Endothelial cell (in vitro differentiated cells): ENCODE measurements at regions not wholly inside any gene's neighbourhood (a gene's known extent, or its start where the extent isn't known, plus 50 kb on each side); places are given as distances from the start of the nearest gene placed in this dataset.

ENCODE experiments used
- DNase-seq: peaks from one replicate; pipeline ENCODE4 v3.0.0; 2021; ENCODE audit warnings: low spot score
- H3K27ac Mint-ChIP-seq: one replicate; pipeline ENCODE4 v1.8.0; 2021; ENCODE audit warnings: mixed read lengths, inconsistent platforms; ENCODE audit not compliant: unreplicated experiment
- H3K27me3 Mint-ChIP-seq: one replicate; pipeline ENCODE4 v1.8.0; 2021; ENCODE audit warnings: mild to moderate bottlenecking, moderate library complexity, mixed read lengths, inconsistent platforms; ENCODE audit not compliant: unreplicated experiment
- H3K36me3 Mint-ChIP-seq: one replicate; pipeline ENCODE4 v1.8.0; 2021; ENCODE audit warnings: mild to moderate bottlenecking, low read depth, mixed read lengths, inconsistent platforms; ENCODE audit not compliant: unreplicated experiment
- H3K4me1 Mint-ChIP-seq: one replicate; pipeline ENCODE4 v1.8.0; 2021; ENCODE audit warnings: mild to moderate bottlenecking, mixed read lengths, inconsistent platforms; ENCODE audit not compliant: unreplicated experiment
- H3K4me3 Mint-ChIP-seq: one replicate; pipeline ENCODE4 v1.8.0; 2021; ENCODE audit warnings: mild to moderate bottlenecking, mixed read lengths, inconsistent platforms; ENCODE audit not compliant: unreplicated experiment
- H3K9me3 Mint-ChIP-seq: one replicate; pipeline ENCODE4 v1.8.0; 2021; ENCODE audit warnings: mixed read lengths, inconsistent platforms; ENCODE audit not compliant: unreplicated experiment
- CTCF ChIP-seq: fragments of 200-600 bp; sonication (generic); IDR thresholded peaks from one replicate; pipeline ENCODE4 v1.5.0; 2021; ENCODE audit warnings: antibody characterized with exemption; ENCODE audit not compliant: unreplicated experiment

DNA sequence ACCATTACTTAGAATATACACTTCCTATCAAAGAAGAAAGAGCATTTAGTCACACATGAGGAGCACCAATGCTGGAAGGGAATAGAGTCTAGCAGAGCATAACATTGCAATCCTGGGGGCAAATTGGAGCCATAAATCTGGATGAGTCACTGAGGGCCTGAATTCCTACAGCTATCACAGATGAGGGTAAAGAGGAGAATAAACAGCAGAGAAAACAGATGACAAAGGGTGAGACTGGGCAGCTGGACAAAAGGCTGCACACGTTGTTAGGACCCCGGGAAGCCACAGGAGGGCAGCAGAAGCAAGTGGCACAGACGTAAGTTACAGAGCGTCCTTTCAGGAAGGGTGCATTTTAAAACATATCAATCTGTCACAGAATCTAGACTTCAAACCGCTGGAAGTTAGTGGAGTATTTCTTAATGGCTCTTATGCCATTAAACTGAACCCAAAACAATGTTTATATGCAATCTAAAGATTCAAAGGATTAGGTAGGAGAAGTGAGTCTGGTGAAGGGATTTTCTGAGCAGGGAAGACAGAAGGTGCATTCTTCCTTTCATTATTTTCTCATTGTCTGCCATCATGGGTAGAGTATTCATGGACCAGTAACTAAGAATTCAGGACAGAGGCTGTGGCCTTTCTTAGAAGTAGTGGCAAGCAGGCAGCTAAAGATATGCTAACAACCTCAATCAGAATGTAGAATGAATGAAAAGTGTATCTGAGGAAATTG is 159.8 kb upstream of the DAAM1 start:
- DNase-seq, result peak; percentile 72
- no peaks in the 10 kb centered on the region for H3K9me3 Mint-ChIP-seq
- no peaks in the 10 kb centered on the region for H3K4me1 Mint-ChIP-seq
- no peak overlapping the region for H3K27ac Mint-ChIP-seq
- H3K27me3 Mint-ChIP-seq, result no peaks in the 10 kb centered on the region
- no peaks in the 10 kb centered on the region for H3K36me3 Mint-ChIP-seq
- peak; percentile 59 for TF ChIP-seq CTCF
- H3K4me3 Mint-ChIP-seq, result no peak overlapping the region

GRCh38 chr14:59032826-59033225 is 155.6 kb upstream of the DAAM1 start:
- Mint-ChIP-seq H3K27me3 (no peaks in the 10 kb centered on the region), H3K36me3 (no peaks in the 10 kb centered on the region), H3K4me3 (no peak overlapping the region), H3K27ac (no peak overlapping the region), H3K4me1 (no peaks in the 10 kb centered on the region), H3K9me3 (peaks cover 4% of the 10 kb centered on the region)
- DNase-seq, result no peak
- no peak for TF ChIP-seq CTCF

DNA sequence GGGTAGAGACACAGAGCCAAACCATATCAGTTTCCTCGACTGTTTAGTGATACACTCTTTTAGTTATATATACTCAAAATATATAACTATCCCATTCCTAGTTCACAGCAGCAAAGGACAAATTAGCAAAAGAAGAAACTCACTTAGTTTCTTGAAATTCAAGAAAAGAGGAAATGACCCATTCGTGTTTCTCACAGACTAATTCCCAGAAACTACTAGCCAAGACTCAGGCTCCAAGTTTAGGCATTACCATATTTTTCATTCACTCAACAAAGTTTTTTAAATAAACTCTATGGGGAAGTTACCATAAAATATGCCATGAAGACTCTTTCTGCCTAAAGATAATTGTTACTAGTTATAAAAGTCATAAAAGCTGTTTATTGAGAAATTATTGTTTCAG is 152.3 kb upstream of the DAAM1 start:
- H3K27me3 Mint-ChIP-seq, result no peaks in the 10 kb centered on the region
- TF ChIP-seq CTCF, result no peak
- no peak overlapping the region for H3K4me3 Mint-ChIP-seq
- no peaks in the 10 kb centered on the region for H3K36me3 Mint-ChIP-seq
- H3K9me3 Mint-ChIP-seq, result peaks cover 4% of the 10 kb centered on the region
- H3K27ac Mint-ChIP-seq, result no peak overlapping the region
- no peak for DNase-seq
- H3K4me1 Mint-ChIP-seq, result no peaks in the 10 kb centered on the region

- Mint-ChIP-seq H3K36me3 (no peaks in the 10 kb centered on the region), H3K4me3 (no peak overlapping the region), H3K27me3 (no peaks in the 10 kb centered on the region), H3K9me3 (peaks cover 4% of the 10 kb centered on the region), H3K4me1 (no peaks in the 10 kb centered on the region), H3K27ac (no peak overlapping the region)
- no peak for TF ChIP-seq CTCF
- DNase-seq, result no peak
These were observed 151.4 kb upstream of the DAAM1 start for GRCh38 chr14:59037086-59037485.

DNA sequence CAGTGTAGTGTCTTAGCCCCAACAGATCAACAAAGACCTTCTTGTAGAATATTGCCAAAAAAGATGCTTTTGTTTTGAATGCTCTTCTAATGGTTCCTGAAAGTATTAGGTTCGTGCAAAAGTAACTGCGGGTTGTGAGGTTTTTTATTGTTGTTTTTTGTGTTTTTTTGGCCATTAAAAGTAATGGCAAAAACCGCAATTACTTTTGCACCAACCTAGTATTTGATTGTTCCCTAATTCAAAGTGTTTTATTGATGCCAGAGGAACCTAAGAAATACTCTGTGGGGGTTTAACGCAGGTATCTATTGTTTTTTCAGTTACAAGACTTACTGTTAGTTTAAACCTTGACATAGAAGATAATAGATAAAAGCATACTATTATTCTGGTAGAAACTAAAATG is 150.8 kb upstream of the DAAM1 start:
- H3K4me3 Mint-ChIP-seq, result no peak overlapping the region
- H3K36me3 Mint-ChIP-seq, result no peaks in the 10 kb centered on the region
- peaks cover 4% of the 10 kb centered on the region for H3K9me3 Mint-ChIP-seq
- H3K27me3 Mint-ChIP-seq, result no peaks in the 10 kb centered on the region
- DNase-seq, result no peak
- no peak overlapping the region for H3K27ac Mint-ChIP-seq
- no peak for TF ChIP-seq CTCF
- H3K4me1 Mint-ChIP-seq, result no peaks in the 10 kb centered on the region
